Uterus (tissue), 2 donors: ENCODE measurements at regions not wholly inside any gene's neighbourhood (a gene's known extent, or its start where the extent isn't known, plus 50 kb on each side); places are given as distances from the start of the nearest gene placed in this dataset.

Experiments used
- CTCF ChIP-seq, 4 experiments: fragments of 200-600 bp in 2 of 4; fragments of 450-650 bp in 2 of 4; sonication (generic) in 2 of 4; IDR thresholded peaks; one replicate each; pipeline ENCODE4 v1.5.1; 2016 to 2019; ENCODE audit warnings: antibody characterized with exemption in 4 of 4, mild to moderate bottlenecking in 2 of 4, moderate library complexity in 1 of 4
- POLR2A ChIP-seq, 2 donors: fragments of 450-650 bp; IDR thresholded peaks; one replicate each; pipeline ENCODE4 v1.6.1; 2016; ENCODE audit warnings: antibody characterized with exemption in 2 of 2, mild to moderate bottlenecking in 1 of 2, moderate library complexity in 1 of 2

DNA sequence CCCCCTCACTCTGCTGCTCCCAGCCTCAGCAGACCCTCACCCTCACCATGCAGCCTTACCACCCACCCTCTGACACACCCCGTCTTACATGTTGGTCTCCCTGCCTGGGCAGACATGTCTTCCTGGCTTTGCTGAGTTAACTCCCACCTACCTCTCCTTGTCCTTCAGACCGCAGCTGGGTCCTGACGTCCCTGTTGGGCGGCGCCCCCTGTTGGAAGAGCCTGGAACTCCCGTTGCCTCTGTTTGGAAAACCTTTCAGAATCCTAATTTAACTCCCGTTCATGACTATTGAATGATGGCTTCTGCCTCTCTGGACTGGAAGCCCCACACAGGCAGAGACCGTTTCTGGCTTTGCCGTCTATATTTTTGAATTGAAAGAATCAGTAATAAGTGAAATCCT, 245.1 kb downstream of the MYLK4 start:
- TF ChIP-seq POLR2A (IDR thresholded peaks at IDR 0.05) = no peak
- TF ChIP-seq CTCF (IDR thresholded peaks at IDR 0.05) = no peak
